GM13977 (cell line): ENCODE measurements at regions not wholly inside any gene's neighbourhood (a gene's known extent, or its start where the extent isn't known, plus 50 kb on each side); places are given as distances from the start of the nearest gene placed in this dataset.
"Not testable (repeated sequence)": the region's sequence is repeated elsewhere in the genome, so short reads cannot be mapped to it uniquely, and the experiment has no call there.

Experiments
- DNase-seq: peaks from one replicate; pipeline ENCODE4 v3.0.0; 2012; ENCODE audit warnings: low spot score
- in situ Hi-C: fragments of 300-500 bp; cut with MboI; formaldehyde crosslinking; loops from one replicate; pipeline ENCODE4 v1.12.0; 2022; ENCODE audit warnings: low sequenced_read_pairs, low pct_unique_long_range_greater_than_20kb, mixed read lengths, inconsistent platforms; ENCODE audit not compliant: unreplicated experiment
- TF ChIP-seq, protein P1 (sequence below): IDR thresholded peaks from 2 replicates; pipeline ENCODE4 v1.5.1; 2012; ENCODE audit warnings: mild to moderate bottlenecking, control low read depth; ENCODE audit not compliant: insufficient read depth; ENCODE audit errors: extremely low read depth, missing control alignments

DNA sequence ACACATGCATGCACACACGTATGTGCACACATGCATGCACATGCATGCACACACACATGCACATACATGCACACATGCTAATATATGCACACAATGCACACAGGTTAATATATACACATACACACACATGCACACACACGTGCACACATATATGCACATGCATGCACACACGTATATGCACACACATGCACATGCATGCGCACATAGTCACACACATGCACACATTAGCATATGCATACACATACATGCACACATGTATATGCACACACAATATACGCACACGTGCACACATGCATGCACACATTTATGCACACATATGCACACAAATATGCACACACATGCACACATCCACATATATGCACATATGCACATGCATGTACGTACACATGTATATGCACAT is 506.8 kb downstream of the MATN1 start:
- DNase-seq, result no peak
- TF ChIP-seq, protein P1, sequence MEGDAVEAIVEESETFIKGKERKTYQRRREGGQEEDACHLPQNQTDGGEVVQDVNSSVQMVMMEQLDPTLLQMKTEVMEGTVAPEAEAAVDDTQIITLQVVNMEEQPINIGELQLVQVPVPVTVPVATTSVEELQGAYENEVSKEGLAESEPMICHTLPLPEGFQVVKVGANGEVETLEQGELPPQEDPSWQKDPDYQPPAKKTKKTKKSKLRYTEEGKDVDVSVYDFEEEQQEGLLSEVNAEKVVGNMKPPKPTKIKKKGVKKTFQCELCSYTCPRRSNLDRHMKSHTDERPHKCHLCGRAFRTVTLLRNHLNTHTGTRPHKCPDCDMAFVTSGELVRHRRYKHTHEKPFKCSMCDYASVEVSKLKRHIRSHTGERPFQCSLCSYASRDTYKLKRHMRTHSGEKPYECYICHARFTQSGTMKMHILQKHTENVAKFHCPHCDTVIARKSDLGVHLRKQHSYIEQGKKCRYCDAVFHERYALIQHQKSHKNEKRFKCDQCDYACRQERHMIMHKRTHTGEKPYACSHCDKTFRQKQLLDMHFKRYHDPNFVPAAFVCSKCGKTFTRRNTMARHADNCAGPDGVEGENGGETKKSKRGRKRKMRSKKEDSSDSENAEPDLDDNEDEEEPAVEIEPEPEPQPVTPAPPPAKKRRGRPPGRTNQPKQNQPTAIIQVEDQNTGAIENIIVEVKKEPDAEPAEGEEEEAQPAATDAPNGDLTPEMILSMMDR, result no peak
- in situ Hi-C loops, result no loop called here

DNA sequence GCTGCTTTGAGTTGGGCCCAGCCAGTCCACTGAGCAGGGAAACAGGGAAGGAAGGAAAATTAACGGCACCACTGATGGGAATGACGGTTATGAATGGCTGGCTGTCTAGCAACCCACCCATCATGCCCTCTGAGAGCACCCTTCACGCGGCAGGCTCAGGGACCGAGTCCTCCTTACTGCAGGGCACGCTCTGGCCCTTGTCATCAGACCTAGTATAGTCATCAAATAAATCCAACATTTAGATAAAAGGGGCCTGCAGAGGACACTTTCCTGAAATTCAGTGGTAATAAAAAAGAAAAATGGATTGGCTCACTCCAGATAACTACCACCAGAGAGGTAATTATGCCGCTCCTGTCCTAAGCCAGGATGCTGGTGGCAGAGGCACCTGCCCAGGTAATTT is 509.4 kb downstream of the MATN1 start:
- TF ChIP-seq, protein P1, result no peak
- DNase-seq, result no peak
- in situ Hi-C loops, result no loop called here

DNA sequence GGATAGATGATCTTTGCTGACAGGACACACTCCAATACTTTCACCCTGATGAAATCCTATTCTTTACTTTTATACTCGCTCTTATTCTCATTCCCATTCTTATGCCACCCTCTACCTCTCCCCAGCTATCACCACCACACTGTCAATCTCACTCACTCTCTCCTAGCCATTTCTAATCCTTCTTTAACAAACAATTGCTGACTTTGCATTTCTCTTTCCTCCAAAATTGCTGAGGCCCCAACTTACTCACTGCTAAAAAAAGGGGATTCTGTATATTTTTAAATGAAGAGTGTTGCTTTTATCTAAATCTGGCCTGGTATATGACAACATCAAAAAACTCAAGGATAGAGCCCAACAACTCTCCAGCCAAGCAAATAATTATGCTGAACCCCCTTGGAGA is 515.4 kb downstream of the MATN1 start:
- in situ Hi-C loops, DNase-seq: not testable (repeated sequence)

DNA sequence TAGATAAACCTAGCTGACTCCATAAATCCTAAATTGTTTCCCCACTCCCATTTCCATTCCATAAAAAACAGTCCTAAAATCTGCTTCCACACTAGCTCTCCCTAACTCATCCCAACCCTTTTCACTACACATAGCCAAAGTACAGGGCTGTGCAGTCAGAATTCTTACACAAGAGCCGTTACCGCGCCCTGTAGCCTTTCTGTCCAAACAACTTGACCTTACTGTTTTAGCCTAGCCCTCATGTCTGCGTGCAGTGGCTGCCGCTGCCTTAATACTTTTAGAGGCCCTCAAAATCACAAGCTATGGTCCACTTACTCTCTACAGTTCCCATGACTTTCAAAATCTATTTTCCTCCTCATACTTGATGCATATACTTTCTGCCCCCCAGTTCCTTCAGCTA is 516.8 kb downstream of the MATN1 start:
- not testable (repeated sequence) for DNase-seq

DNA sequence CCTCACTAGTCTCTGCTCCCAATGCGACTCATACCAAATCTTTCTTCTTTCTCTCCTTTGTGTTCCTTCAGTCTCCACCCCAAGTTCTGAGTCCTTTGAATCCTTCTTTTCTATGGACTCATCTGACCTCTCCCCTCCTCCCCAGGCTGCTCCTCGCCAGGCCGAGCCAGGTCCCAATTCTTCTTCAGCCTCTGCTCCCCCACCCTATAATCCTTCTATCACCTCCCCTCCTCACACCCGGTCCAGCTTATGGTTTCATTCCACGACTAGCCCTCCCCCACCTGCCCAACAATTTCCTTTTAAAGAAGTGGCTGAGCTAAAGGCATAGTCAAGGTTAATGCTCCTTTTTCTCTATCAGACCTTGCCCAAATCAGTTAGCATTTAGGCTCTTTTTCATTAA is 518.5 kb downstream of the MATN1 start:
- DNase-seq, in situ Hi-C loops: not testable (repeated sequence)

More for the DNA sequence above, 516.8 kb downstream of the MATN1 start:
- in situ Hi-C loops, result not testable (repeated sequence)

DNA sequence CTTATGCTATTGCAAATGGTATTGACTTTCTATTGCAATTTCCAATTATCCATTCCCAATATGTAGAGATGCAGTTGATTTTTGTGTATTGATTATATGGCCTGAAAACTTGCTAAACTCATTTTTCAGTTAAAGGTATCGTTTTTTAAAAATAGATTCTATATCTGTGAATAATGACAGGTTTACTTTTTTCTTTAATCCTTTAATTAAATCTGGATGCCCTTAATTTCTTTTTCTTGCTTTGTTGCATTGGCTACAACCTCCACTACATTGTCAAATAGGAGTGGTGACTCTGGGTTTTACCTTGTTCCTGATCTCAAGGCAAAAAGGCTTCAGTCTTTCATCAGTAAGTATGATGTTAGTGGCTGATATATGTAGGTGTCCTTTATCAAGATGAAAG is 522.4 kb downstream of the MATN1 start:
- in situ Hi-C loops, result no loop called here
- no peak for DNase-seq
- TF ChIP-seq, protein P1, result no peak

DNA sequence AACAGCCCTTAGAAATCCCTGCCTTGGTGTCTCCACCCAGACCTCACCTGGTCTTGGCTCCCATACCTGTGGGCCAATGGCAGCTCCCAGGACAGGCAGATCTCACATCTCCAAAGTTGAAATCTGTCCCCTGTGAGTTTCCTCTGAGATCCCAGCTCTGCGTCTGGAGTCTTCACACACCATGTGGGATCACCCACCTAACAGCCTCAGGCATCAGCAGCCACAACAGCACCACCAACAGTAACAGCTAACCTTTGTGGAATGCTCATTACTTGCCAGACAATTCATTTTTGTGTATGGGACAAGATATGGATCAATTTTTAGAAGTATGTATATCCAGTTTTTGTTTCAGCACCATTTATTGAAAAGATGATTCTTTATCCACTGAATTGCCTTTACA is 523.2 kb downstream of the MATN1 start:
- in situ Hi-C loops, result no loop called here
- TF ChIP-seq, protein P1, result no peak
- DNase-seq, result no peak

DNA sequence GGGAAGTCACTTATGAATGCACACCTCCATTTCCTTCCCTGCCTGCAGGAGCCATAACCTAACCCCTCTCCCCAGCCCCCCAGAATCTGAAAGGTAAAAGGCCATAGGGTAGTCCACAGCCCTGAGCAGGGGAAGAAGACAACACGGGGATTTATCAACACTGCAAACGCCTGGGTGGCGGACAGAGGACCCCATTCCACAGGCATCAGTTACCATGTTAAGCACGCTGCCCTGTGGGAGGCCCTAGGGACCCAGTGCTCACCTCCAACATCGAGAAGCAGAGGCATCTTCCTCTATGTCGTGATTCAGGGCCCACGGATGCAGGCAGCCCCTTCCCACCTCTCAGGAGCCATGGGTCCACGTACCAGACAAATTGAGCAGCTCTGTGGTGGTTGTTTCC is 523.8 kb downstream of the MATN1 start:
- no peak for DNase-seq
- in situ Hi-C loops, result no loop called here
- TF ChIP-seq, protein P1, result no peak
